ENCODE measurements at regions not wholly inside any gene's neighbourhood (a gene's known extent, or its start where the extent isn't known, plus 50 kb on each side); places are given as distances from the start of the nearest gene placed in this dataset.

- Histone ChIP-seq H3K4me1 (ENCODE audit: control insufficient read depth, insufficient read depth, low read length) (no peaks in the 10 kb centered on the region), H3K27ac (ENCODE audit: low read depth, low read length) (no peak overlapping the region), H3K9me3 (ENCODE audit: control insufficient read depth, low read length) (peaks cover 3% of the 10 kb centered on the region), H3K9ac (ENCODE audit: extremely low read depth, low read length, poor library complexity, severe bottlenecking) (no peak overlapping the region), H3K4me3 (ENCODE audit: low read length) (no peak overlapping the region), H3K36me3 (ENCODE audit: control insufficient read depth, insufficient read depth, low read length) (no peaks in the 10 kb centered on the region), H3K27me3 (ENCODE audit: control insufficient read depth, insufficient read depth, low read length, poor library complexity, severe bottlenecking) (no peaks in the 10 kb centered on the region)
- Mint-ChIP-seq H3K27ac (no peak overlapping the region), H3K27me3 (ENCODE audit: insufficient read depth) (no peaks in the 10 kb centered on the region), H3K4me3 (no peak overlapping the region), H3K4me1 (no peaks in the 10 kb centered on the region), H3K9me3 (peaks cover under 1% of the 10 kb centered on the region), H3K36me3 (ENCODE audit: low read depth) (no peaks in the 10 kb centered on the region)
- 78 to 100% methylated on average over 1 of the region's 2 CpGs for WGBS, 2 experiments (ENCODE audit: insufficient coverage in 1 of 2, insufficient read length in 1 of 2)
- no peak for TF ChIP-seq CTCF (conservative IDR thresholded peaks at IDR 0.05)
- no peak for DNase-seq
Measured at GRCh38 chr11:39674761-39675160, 1784.7 kb downstream of the LRRC4C start.

GRCh38 chr11:39674024-39674423, 1785.4 kb downstream of the LRRC4C start:
- no peak overlapping the region for H3K4me3 Mint-ChIP-seq
- no peaks in the 10 kb centered on the region for H3K27me3 Mint-ChIP-seq (ENCODE audit: insufficient read depth)
- H3K27ac Mint-ChIP-seq = no peak overlapping the region
- no peaks in the 10 kb centered on the region for H3K4me1 ChIP-seq (ENCODE audit: control insufficient read depth, insufficient read depth, low read length)
- H3K4me1 Mint-ChIP-seq = no peaks in the 10 kb centered on the region
- no peaks in the 10 kb centered on the region for H3K9me3 Mint-ChIP-seq
- no peaks in the 10 kb centered on the region for H3K36me3 ChIP-seq (ENCODE audit: control insufficient read depth, insufficient read depth, low read length)
- WGBS, 2 experiments (ENCODE audit: insufficient coverage in 1 of 2, insufficient read length in 1 of 2) = 89 to 91% methylated on average over 3 of the region's 3 CpGs
- no peaks in the 10 kb centered on the region for H3K36me3 Mint-ChIP-seq (ENCODE audit: low read depth)
- TF ChIP-seq CTCF (conservative IDR thresholded peaks at IDR 0.05) = no peak
- H3K4me3 ChIP-seq (ENCODE audit: low read length) = no peak overlapping the region
- H3K9me3 ChIP-seq (ENCODE audit: control insufficient read depth, low read length) = no peaks in the 10 kb centered on the region
- no peak for DNase-seq
- no peak overlapping the region for H3K9ac ChIP-seq (ENCODE audit: extremely low read depth, low read length, poor library complexity, severe bottlenecking)
- H3K27me3 ChIP-seq (ENCODE audit: control insufficient read depth, insufficient read depth, low read length, poor library complexity, severe bottlenecking) = no peaks in the 10 kb centered on the region
- no peak overlapping the region for H3K27ac ChIP-seq (ENCODE audit: low read depth, low read length)

GRCh38 chr11:39668640-39669039, 1790.8 kb downstream of the LRRC4C start:
- H3K9ac ChIP-seq (ENCODE audit: extremely low read depth, low read length, poor library complexity, severe bottlenecking) = no peak overlapping the region
- DNase-seq = no peak
- Mint-ChIP-seq H3K4me1 (peaks cover 3% of the 10 kb centered on the region), H3K4me3 (no peak overlapping the region), H3K27ac (no peak overlapping the region), H3K9me3 (peaks cover 9% of the 10 kb centered on the region), H3K36me3 (ENCODE audit: low read depth) (no peaks in the 10 kb centered on the region), H3K27me3 (ENCODE audit: insufficient read depth) (no peaks in the 10 kb centered on the region)
- no peak overlapping the region for H3K27ac ChIP-seq (ENCODE audit: low read depth, low read length)
- H3K4me1 ChIP-seq (ENCODE audit: control insufficient read depth, insufficient read depth, low read length) = no peaks in the 10 kb centered on the region
- peaks cover 10% of the 10 kb centered on the region for H3K9me3 ChIP-seq (ENCODE audit: control insufficient read depth, low read length)
- H3K4me3 ChIP-seq (ENCODE audit: low read length) = no peak overlapping the region
- H3K27me3 ChIP-seq (ENCODE audit: control insufficient read depth, insufficient read depth, low read length, poor library complexity, severe bottlenecking) = no peaks in the 10 kb centered on the region
- WGBS, 2 experiments (ENCODE audit: insufficient coverage in 1 of 2, insufficient read length in 1 of 2) = 50 to 69% methylated on average over 2 to 4 of the region's 4 CpGs
- H3K36me3 ChIP-seq (ENCODE audit: control insufficient read depth, insufficient read depth, low read length) = no peaks in the 10 kb centered on the region
- no peak for TF ChIP-seq CTCF (conservative IDR thresholded peaks at IDR 0.05)

Measured in endodermal cell (in vitro differentiated cells).